GM12878 (cell line): ENCODE measurements at regions not wholly inside any gene's neighbourhood (a gene's known extent, or its start where the extent isn't known, plus 50 kb on each side); places are given as distances from the start of the nearest gene placed in this dataset.
A peak's percentile ranks its signal among the peaks of the same experiment; 100 is the strongest.

Experiments
- ATAC-seq: fragments of 200-7000 bp; cut with Tn5 transposase; 3 replicates; pipeline ENCODE4 v1.9.1; 2020; ENCODE audit warnings: mild to moderate bottlenecking, moderate library complexity
- BruUV-seq: library from RNA; stranded (reverse); fragments of 400-500 nt; replicated peaks from 2 replicates; lab custom pipeline; 2021; lab: Mats Ljungman, UMichigan
- CTCF ChIA-PET: fragments of 300-600 bp; sonication (Branson Sonifier 250); formaldehyde crosslinking; extraction: SDS; loops from one replicate; lab custom pipeline; 2021; ENCODE audit warnings: inconsistent platforms; lab: Yijun Ruan, JAX
- POLR2A ChIA-PET: fragments of 350-600 bp; formaldehyde crosslinking; extraction: SDS; loops from one replicate; lab custom pipeline; 2021; ENCODE audit warnings: inconsistent platforms; lab: Charles Lee
- RAD21 ChIA-PET: fragments of 300-600 bp; sonication (Branson Sonifier 250); formaldehyde crosslinking; loops from one replicate; lab custom pipeline; 2023; ENCODE audit warnings: antibody characterized with exemption; ENCODE audit not compliant: unreplicated experiment; lab: Charles Lee
- SMC1A ChIA-PET: fragments of 300-600 bp; sonication (Branson Sonifier 250); formaldehyde crosslinking; loops from one replicate; lab custom pipeline; 2023; ENCODE audit not compliant: unreplicated experiment, uncharacterized antibody; lab: Charles Lee
- DNase-seq: peaks from one replicate; pipeline ENCODE4 v3.0.0-alpha.2; 2011; ENCODE audit warnings: low read depth, low spot score
- FAIRE-seq: peaks from 3 replicates; lab custom pipeline; 2011; peaks lifted over from hg19 to GRCh38; lab: Jason Lieb, UNC
- H2AFZ ChIP-seq: 2 replicates; pipeline ENCODE4 v1.6.0; 2011; ENCODE audit warnings: low read depth, low read length, control low read depth; ENCODE audit not compliant: control insufficient read depth
- H3K27ac ChIP-seq: 2 replicates; pipeline ENCODE4 v1.5.1; 2011; ENCODE audit warnings: control low read depth; ENCODE audit not compliant: control insufficient read depth, insufficient read depth
- H3K27me3 ChIP-seq, 2 experiments: replicated peaks in 1 of 2; 2 replicates each; pipeline versions ENCODE4 v1.6.0 to v1.6.1; 2011; ENCODE audit warnings: low read length in 1 of 2; ENCODE audit not compliant: control insufficient read depth in 2 of 2, insufficient read depth in 2 of 2
- H3K36me3 ChIP-seq, 2 experiments: 2 replicates each; pipeline ENCODE4 v1.5.1; 2011; ENCODE audit warnings: low read length in 1 of 2; ENCODE audit not compliant: control insufficient read depth in 2 of 2, insufficient read depth in 2 of 2
- H3K4me1 ChIP-seq: 2 replicates; pipeline ENCODE4 v1.6.1; 2011; ENCODE audit warnings: mild to moderate bottlenecking, low read length, moderate library complexity, mixed read lengths; ENCODE audit not compliant: control insufficient read depth, insufficient read depth
- H3K4me2 ChIP-seq: 2 replicates; pipeline ENCODE4 v1.6.0; 2011; ENCODE audit warnings: control low read depth; ENCODE audit not compliant: control insufficient read depth, insufficient read depth
- H3K4me3 ChIP-seq: fragments of 200-600 bp; sonication (generic); 2 replicates; pipeline ENCODE4 v1.5.1; 2016
- H3K79me2 ChIP-seq: 2 replicates; pipeline ENCODE4 v1.6.0; 2011; ENCODE audit warnings: low read length; ENCODE audit not compliant: control insufficient read depth, insufficient read depth
- H3K9ac ChIP-seq: 2 replicates; pipeline ENCODE4 v1.8.0; 2011; ENCODE audit warnings: low read length, control low read depth, mixed read lengths; ENCODE audit not compliant: control insufficient read depth, insufficient read depth
- H3K9me3 ChIP-seq: replicated peaks from 3 replicates; pipeline ENCODE4 v1.5.1; 2011; ENCODE audit warnings: mild to moderate bottlenecking, low read length; ENCODE audit not compliant: control insufficient read depth, insufficient read depth
- H4K20me1 ChIP-seq: 2 replicates; pipeline ENCODE4 v1.6.0; 2011; ENCODE audit not compliant: control insufficient read depth, insufficient read depth
- CHD2 ChIP-seq: IDR thresholded peaks from 2 replicates; pipeline ENCODE4 v1.6.1; 2011; ENCODE audit warnings: low read depth, low read length, improper control_type of control experiment, borderline replicate concordance
- EED ChIP-seq: sonication (generic); IDR thresholded peaks from 2 replicates; pipeline ENCODE4 v1.6.1; 2016; ENCODE audit warnings: antibody characterized with exemption, low read depth
- ETV6 ChIP-seq, 2 experiments: fragments of 450-650 bp in 1 of 2; IDR thresholded peaks in 1 of 2; conservative IDR thresholded peaks in 1 of 2; 2 replicates each; pipeline ENCODE4 v1.6.1; 2014; ENCODE audit warnings: antibody characterized with exemption in 1 of 2, borderline replicate concordance in 1 of 2, low read depth in 1 of 2, mild to moderate bottlenecking in 1 of 2, moderate library complexity in 1 of 2
- IKZF1 ChIP-seq: fragments of 450-650 bp; conservative IDR thresholded peaks from 2 replicates; pipeline ENCODE4 v1.6.1; 2017; ENCODE audit warnings: antibody characterized with exemption, mild to moderate bottlenecking
- IKZF2 ChIP-seq, 2 experiments: fragments of 450-650 bp; IDR thresholded peaks; 2 replicates each; pipeline ENCODE4 v1.6.1; 2017; ENCODE audit warnings: mild to moderate bottlenecking in 2 of 2, moderate library complexity in 2 of 2
- KAT2A ChIP-seq: conservative IDR thresholded peaks from 2 replicates; pipeline ENCODE4 v1.6.1; 2011; ENCODE audit warnings: low read depth, low read length; ENCODE audit not compliant: control insufficient read depth
- KLF5 ChIP-seq: fragments of 450-650 bp; IDR thresholded peaks from 2 replicates; pipeline ENCODE4 v1.6.1; 2014; ENCODE audit warnings: mild to moderate bottlenecking; ENCODE audit not compliant: partially characterized antibody
- MTA3 ChIP-seq: IDR thresholded peaks from 2 replicates; pipeline ENCODE4 v1.6.1; 2012; ENCODE audit warnings: low read length, inconsistent platforms, borderline replicate concordance
- MXI1 ChIP-seq: fragments of 150-350 bp; IDR thresholded peaks from 2 replicates; pipeline ENCODE4 v1.6.1; 2011; ENCODE audit warnings: low read depth, mild to moderate bottlenecking, inconsistent platforms, low read length, improper control_type of control experiment
- NBN ChIP-seq: fragments of 450-650 bp; IDR thresholded peaks from 2 replicates; pipeline ENCODE4 v1.6.1; 2016
- NFYA ChIP-seq: IDR thresholded peaks from 2 replicates; pipeline ENCODE4 v1.6.1; 2011; ENCODE audit warnings: low read depth, mild to moderate bottlenecking, low read length, improper control_type of control experiment, borderline replicate concordance
- PAX8 ChIP-seq: fragments of 450-650 bp; IDR thresholded peaks from 2 replicates; pipeline ENCODE4 v1.6.1; 2017; ENCODE audit warnings: mild to moderate bottlenecking, moderate library complexity
- POLR2AphosphoS5 ChIP-seq: IDR thresholded peaks from 2 replicates; pipeline ENCODE4 v1.6.1; 2011; ENCODE audit warnings: mild to moderate bottlenecking, low read length, inconsistent platforms
- PRDM15 ChIP-seq: fragments of 450-650 bp; formaldehyde crosslinking; IDR thresholded peaks from 2 replicates; pipeline ENCODE4 v1.4.0; 2020; ENCODE audit warnings: mild to moderate bottlenecking, moderate library complexity
- SIN3A ChIP-seq: IDR thresholded peaks from 2 replicates; pipeline ENCODE4 v1.6.1; 2012; ENCODE audit warnings: low read depth, low read length, improper control_type of control experiment
- STAT1 ChIP-seq: fragments of 450-650 bp; conservative IDR thresholded peaks from 2 replicates; pipeline ENCODE4 v1.6.1; 2014; ENCODE audit warnings: antibody characterized with exemption, mild to moderate bottlenecking
- USF2 ChIP-seq: IDR thresholded peaks from 2 replicates; pipeline ENCODE4 v1.6.1; 2011; ENCODE audit warnings: low read depth, low read length, improper control_type of control experiment, borderline replicate concordance
- WRNIP1 ChIP-seq: IDR thresholded peaks from 2 replicates; pipeline ENCODE4 v1.6.1; 2011; ENCODE audit warnings: low read depth, low read length, improper control_type of control experiment, borderline replicate concordance
- ZNF207 ChIP-seq: fragments of 450-650 bp; IDR thresholded peaks from 2 replicates; pipeline ENCODE4 v1.6.1; 2014; ENCODE audit warnings: antibody characterized with exemption, mild to moderate bottlenecking, borderline replicate concordance
- ZSCAN29 ChIP-seq: fragments of 450-650 bp; IDR thresholded peaks from 2 replicates; pipeline ENCODE4 v1.6.1; 2017; ENCODE audit warnings: mild to moderate bottlenecking, moderate library complexity
- WGBS: methylation state at CpG from one replicate; pipeline ENCODE4 v1.1.6; 2016; ENCODE audit warnings: low lambda C conversion rate; ENCODE audit not compliant: insufficient replicate concordance, insufficient coverage; ENCODE audit errors: missing lambda C conversion rate; 5-methylcytosine and 5-hydroxymethylcytosine counted together
- in situ Hi-C: fragments of 300-500 bp; cut with MboI; formaldehyde crosslinking; loops from 9 replicates; pipeline ENCODE4 v1.14.3; 2018; ENCODE audit warnings: mixed read lengths
- intact Hi-C: fragments of 100-400 bp; cut with micrococcal nuclease; formaldehyde crosslinking; loops from one replicate; pipeline ENCODE4 v1.14.2; 2022; ENCODE audit not compliant: unreplicated experiment

GRCh38 chr6:144418959-144419545, 133.9 kb downstream of the UTRN start:
- 60% methylated on average over 6 of the region's 6 CpGs for WGBS
- Histone ChIP-seq H2AFZ (no peak overlapping the region), H4K20me1 (no peaks in the 10 kb centered on the region), H3K4me2 (no peak overlapping the region), H3K27me3 (no peaks in the 10 kb centered on the region), H3K9ac (no peak overlapping the region), H3K9me3 (no peaks in the 10 kb centered on the region), H3K4me3 (no peak overlapping the region), H3K79me2 (peaks cover 2% of the 10 kb centered on the region), H3K4me1 (no peaks in the 10 kb centered on the region), H3K27ac (no peak overlapping the region), H3K36me3 (peaks cover under 1 to 8% of the 10 kb centered on the region in 2 experiments; a peak in 3 of 4 replicates)
- RAD21 ChIA-PET, result no interaction called here
- POLR2A ChIA-PET, result no interaction called here
- in situ Hi-C loops, result no loop called here
- FAIRE-seq (no peak), DNase-seq (no peak), ATAC-seq (0 out of 3 replicates have a peak, but pooled peaks have one; percentile 23)
- SMC1A ChIA-PET, result no interaction called here
- CTCF ChIA-PET, result interaction anchor here (1.7 kb wide), 1 partner anchor 62 kb away, joined by 4 read pairs; no protein-coding TSS in a partner anchor
- intact Hi-C loops, result no loop called here
- TF ChIP-seq IKZF2 (IDR thresholded peaks at IDR 0.05) (no peak), ZSCAN29 (no peak), IKZF1 (no peak), STAT1 (no peak), MXI1 (no peak), PAX8 (no peak), EED (no peak), NBN (no peak), POLR2AphosphoS5 (no peak), NFYA (no peak), CHD2 (no peak), KAT2A (no peak), WRNIP1 (no peak), PRDM15 (no peak), MTA3 (no peak), USF2 (no peak), ETV6 (conservative IDR thresholded peaks at IDR 0.05 in 1 of 2, IDR thresholded peaks at IDR 0.05 in 1 of 2; ENCODE audit: borderline replicate concordance in 1 of 2, low read depth in 1 of 2) (no peak), KLF5 (no peak), ZNF207 (no peak), SIN3A (no peak)
- no TSS peak for BruUV-seq
